GDM1 (cell line): ENCODE measurements at regions not wholly inside any gene's neighbourhood (a gene's known extent, or its start where the extent isn't known, plus 50 kb on each side); places are given as distances from the start of the nearest gene placed in this dataset.

ENCODE experiments used
- DNase-seq: peaks from one replicate; lab custom pipeline; 2025; lab: John Stamatoyannopoulos, UW

GRCh38 chr14:28482251-28483040 lies 284.1 kb upstream of the FOXG1 start:
- no peak for DNase-seq

GRCh38 chr14:28483506-28483905 lies 283.1 kb upstream of the FOXG1 start:
- DNase-seq = no peak

GRCh38 chr14:28488684-28489083 lies 277.9 kb upstream of the FOXG1 start:
- DNase-seq = no peak

- DNase-seq = no peak
Measured at GRCh38 chr14:28493516-28493915, 273.1 kb upstream of the FOXG1 start.

- DNase-seq = no peak
Measured at GRCh38 chr14:28494196-28494595, 272.4 kb upstream of the FOXG1 start.

- DNase-seq = no peak
Measured at GRCh38 chr14:28496364-28496763, 270.2 kb upstream of the FOXG1 start.

GRCh38 chr14:28502517-28502916 lies 264.1 kb upstream of the FOXG1 start:
- no peak for DNase-seq

- no peak for DNase-seq
Measured at GRCh38 chr14:28515571-28515970, 251.0 kb upstream of the FOXG1 start.

- DNase-seq = no peak
Measured at GRCh38 chr14:28536889-28537288, 229.7 kb upstream of the FOXG1 start.

GRCh38 chr14:28542040-28542439 lies 224.5 kb upstream of the FOXG1 start:
- no peak for DNase-seq

GRCh38 chr14:28565345-28565744 lies 201.2 kb upstream of the FOXG1 start:
- DNase-seq = no peak

GRCh38 chr14:28570391-28570790 lies 196.2 kb upstream of the FOXG1 start:
- DNase-seq = no peak

GRCh38 chr14:28571636-28572035 lies 195.0 kb upstream of the FOXG1 start:
- no peak for DNase-seq

- DNase-seq = no peak
Measured at GRCh38 chr14:28576523-28576922, 190.1 kb upstream of the FOXG1 start.

GRCh38 chr14:28577187-28577586 lies 189.4 kb upstream of the FOXG1 start:
- no peak for DNase-seq

GRCh38 chr14:28577711-28578131 lies 188.9 kb upstream of the FOXG1 start:
- DNase-seq = no peak

GRCh38 chr14:28584951-28585350 lies 181.6 kb upstream of the FOXG1 start:
- DNase-seq = no peak

GRCh38 chr14:28589792-28590191 lies 176.8 kb upstream of the FOXG1 start:
- DNase-seq = no peak

- DNase-seq = no peak
Measured at GRCh38 chr14:28596391-28596790, 170.2 kb upstream of the FOXG1 start.

- DNase-seq = no peak
Measured at GRCh38 chr14:28599191-28599590, 167.4 kb upstream of the FOXG1 start.

GRCh38 chr14:28599605-28600004 lies 167.0 kb upstream of the FOXG1 start:
- DNase-seq = no peak

GRCh38 chr14:28603606-28604005 lies 163.0 kb upstream of the FOXG1 start:
- no peak for DNase-seq

GRCh38 chr14:28607661-28608060 lies 158.9 kb upstream of the FOXG1 start:
- no peak for DNase-seq

GRCh38 chr14:28608443-28608842 lies 158.1 kb upstream of the FOXG1 start:
- no peak for DNase-seq
